COR-L47 (cell line): ENCODE measurements at regions not wholly inside any gene's neighbourhood (a gene's known extent, or its start where the extent isn't known, plus 50 kb on each side); places are given as distances from the start of the nearest gene placed in this dataset.

Source experiments
- DNase-seq: peaks from one replicate; lab custom pipeline; 2025; lab: John Stamatoyannopoulos, UW

GRCh38 chr10:88168171-88169036 is 305.0 kb downstream of the PTEN start:
- DNase-seq: no peak

DNA sequence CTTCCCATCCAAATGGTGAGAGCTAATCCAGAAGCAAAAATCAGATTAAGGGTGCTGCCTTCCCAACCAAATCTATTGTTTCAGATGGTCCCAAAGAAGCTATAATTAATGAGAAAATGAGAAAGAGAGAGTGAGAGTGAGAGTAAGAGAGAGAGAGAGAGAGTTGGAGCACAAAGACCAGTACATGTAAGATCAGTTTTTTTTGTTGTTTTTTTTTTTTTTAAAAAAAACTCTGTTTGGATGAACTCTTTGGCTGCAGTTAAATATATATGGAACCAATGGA is 305.6 kb downstream of the PTEN start:
- DNase-seq: no peak

GRCh38 chr10:88170628-88171027 is 307.2 kb downstream of the PTEN start:
- DNase-seq: no peak

DNA sequence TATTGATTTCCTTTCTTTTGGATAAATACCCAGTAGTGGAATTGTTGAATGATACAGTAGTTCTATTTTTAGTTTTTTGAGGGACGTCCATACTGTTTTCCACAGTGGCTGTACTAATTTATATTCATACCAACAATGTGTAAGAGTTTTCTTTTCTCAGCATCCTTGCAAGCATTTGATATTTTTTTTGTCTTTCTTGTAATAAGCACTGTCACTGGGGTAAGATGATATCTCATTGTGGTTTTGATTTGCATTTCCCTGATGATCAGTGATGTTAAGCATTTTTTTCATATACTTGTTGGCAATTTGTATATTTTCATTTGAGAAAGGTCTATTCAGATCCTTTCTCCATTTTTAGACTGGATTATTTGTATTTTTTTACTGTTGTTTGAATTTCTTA is 308.7 kb downstream of the PTEN start:
- no peak for DNase-seq

DNA sequence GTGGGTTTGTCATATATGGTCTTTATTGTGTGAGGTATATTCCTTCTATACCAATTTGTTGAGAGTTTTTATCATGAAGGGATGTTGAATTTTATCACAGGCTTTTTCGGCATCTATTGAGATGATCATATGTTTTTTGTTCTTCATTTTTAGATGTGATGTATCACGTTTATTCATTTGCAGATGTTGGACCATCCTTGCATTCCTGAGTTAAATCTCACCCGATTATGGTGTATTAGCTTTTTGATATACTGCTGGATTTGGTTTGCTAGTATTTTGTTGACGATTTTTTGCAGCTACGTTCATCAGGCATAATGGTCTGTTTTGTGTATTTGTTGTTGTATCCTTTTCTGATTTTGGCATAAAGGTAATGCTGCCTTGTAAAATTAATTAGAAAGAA is 311.0 kb downstream of the PTEN start:
- DNase-seq: no peak

GRCh38 chr10:88178758-88179157 is 315.3 kb downstream of the PTEN start:
- no peak for DNase-seq

- no peak for DNase-seq
These were observed 316.4 kb downstream of the PTEN start for GRCh38 chr10:88179831-88180230.

- DNase-seq: no peak
These were observed 318.6 kb downstream of the PTEN start for GRCh38 chr10:88181902-88182600.

GRCh38 chr10:88182601-88182930 is 319.1 kb downstream of the PTEN start:
- DNase-seq: no peak

- no peak for DNase-seq
These were observed 321.3 kb downstream of the PTEN start for GRCh38 chr10:88184543-88185297.

DNA sequence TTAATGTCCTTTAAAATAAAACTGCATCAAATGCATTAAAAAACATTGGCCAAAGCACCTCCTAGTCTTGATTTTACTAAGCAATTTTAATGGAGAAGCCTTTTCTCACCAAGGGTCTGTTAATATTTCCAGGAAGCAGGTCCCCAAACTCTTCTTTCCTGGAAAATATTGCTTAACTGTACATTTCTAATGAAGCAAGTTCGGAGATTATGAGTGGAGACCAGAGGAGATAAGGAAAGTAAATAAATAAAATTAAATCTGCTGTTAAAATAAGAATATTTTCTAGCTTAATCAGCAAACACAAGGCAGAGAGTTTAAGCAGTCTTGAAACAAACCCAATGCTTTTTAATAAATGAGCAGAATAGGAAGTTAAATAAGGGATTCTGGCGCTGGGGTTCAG is 322.4 kb downstream of the PTEN start:
- no peak for DNase-seq

DNA sequence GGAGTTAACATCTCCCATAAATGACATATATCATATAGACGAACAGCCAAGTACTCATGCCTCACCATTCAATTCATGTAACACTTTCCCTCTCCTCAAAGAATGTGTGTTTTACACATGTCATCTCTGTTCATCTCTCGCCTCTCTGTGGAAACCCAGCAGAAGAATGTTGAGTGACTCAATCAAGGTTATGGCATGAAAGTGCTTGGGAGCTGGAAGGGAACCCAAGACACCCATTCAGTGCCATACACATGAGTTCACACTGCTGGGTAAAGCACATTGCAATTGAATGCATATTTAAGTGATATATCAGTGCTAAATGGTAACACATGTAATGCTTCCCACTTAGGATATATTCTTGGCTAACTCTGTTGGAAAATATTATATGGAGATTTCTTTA is 322.9 kb downstream of the PTEN start:
- DNase-seq: no peak

GRCh38 chr10:88187472-88187871 is 324.0 kb downstream of the PTEN start:
- DNase-seq: no peak

DNA sequence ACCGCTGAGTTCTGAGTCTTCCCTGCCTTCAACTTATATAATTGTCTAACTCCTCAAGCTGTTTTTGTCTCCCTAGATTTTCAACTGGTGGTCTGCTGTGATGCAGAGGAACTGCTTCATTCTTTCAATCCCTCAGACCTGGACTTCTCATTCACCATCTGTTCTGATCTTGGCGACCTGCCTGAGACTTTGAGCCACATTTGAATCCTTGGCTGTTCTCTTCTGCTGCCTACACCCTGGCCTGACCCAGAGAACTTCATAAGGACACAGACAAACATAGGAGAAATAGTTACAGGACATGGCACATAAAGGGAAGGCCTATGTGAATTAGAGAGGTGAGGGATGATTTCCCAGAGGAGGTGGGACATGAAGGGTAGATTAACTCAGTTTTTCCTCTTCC is 326.7 kb downstream of the PTEN start:
- DNase-seq: no peak

- DNase-seq: no peak
These were observed 327.3 kb downstream of the PTEN start for GRCh38 chr10:88190540-88191235.

- no peak for DNase-seq
These were observed 329.6 kb downstream of the PTEN start for GRCh38 chr10:88193018-88193417.

- DNase-seq: no peak
These were observed 330.8 kb downstream of the PTEN start for GRCh38 chr10:88194041-88194887.

DNA sequence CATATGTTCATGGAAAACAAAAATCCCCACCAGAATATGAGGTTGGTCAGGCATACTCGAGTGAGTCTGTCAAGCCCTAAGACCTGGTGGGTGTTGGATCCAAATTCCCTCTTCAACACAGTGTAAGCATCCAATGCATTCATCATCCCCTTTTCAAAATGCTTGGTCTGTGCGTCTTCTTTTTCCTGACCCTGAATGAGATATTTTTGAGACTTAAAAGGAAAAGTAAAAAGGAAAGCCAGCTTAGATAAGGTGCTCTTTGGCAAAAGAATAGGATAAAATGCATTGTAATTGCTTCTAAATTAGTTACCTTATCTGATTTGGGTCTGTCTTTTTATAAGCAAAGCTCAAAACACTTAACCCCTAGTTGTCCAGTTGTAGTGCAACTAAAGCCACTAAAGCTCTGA is 331.5 kb downstream of the PTEN start:
- no peak for DNase-seq

GRCh38 chr10:88195841-88196240 is 332.4 kb downstream of the PTEN start:
- peak; percentile 34 for DNase-seq

- peak; percentile 7 for DNase-seq
These were observed 332.9 kb downstream of the PTEN start for GRCh38 chr10:88196291-88196690.

GRCh38 chr10:88198023-88198422 is 334.6 kb downstream of the PTEN start:
- DNase-seq: no peak
